Calu3 (cell line): ENCODE measurements at regions not wholly inside any gene's neighbourhood (a gene's known extent, or its start where the extent isn't known, plus 50 kb on each side); places are given as distances from the start of the nearest gene placed in this dataset.

ENCODE experiments used
- BruUV-seq: library from RNA; stranded (reverse); fragments of 400-500 nt; replicated peaks from 2 replicates; lab custom pipeline; 2021; lab: Mats Ljungman, UMichigan
- CTCF ChIA-PET: fragments of 300-600 bp; sonication (Branson Sonifier 250); formaldehyde crosslinking; loops from one replicate; lab custom pipeline; 2022; ENCODE audit warnings: antibody characterized with exemption; lab: Charles Lee
- DNase-seq: peaks from one replicate; pipeline ENCODE4 v3.0.0; 2022
- H3K27ac Mint-ChIP-seq: one replicate; pipeline ENCODE4 v1.8.0; 2022; ENCODE audit warnings: mixed read lengths; ENCODE audit not compliant: unreplicated experiment
- H3K27me3 Mint-ChIP-seq: one replicate; pipeline ENCODE4 v1.8.0; 2022; ENCODE audit warnings: mixed read lengths; ENCODE audit not compliant: unreplicated experiment
- H3K36me3 Mint-ChIP-seq: one replicate; pipeline ENCODE4 v1.8.0; 2022; ENCODE audit warnings: mild to moderate bottlenecking, moderate library complexity, mixed read lengths; ENCODE audit not compliant: insufficient read depth, unreplicated experiment
- H3K4me1 Mint-ChIP-seq: one replicate; pipeline ENCODE4 v1.8.0; 2022; ENCODE audit warnings: mild to moderate bottlenecking, low read depth, mixed read lengths; ENCODE audit not compliant: unreplicated experiment
- H3K4me3 Mint-ChIP-seq: one replicate; pipeline ENCODE4 v1.8.0; 2022; ENCODE audit warnings: mild to moderate bottlenecking, low read depth, moderate library complexity, mixed read lengths; ENCODE audit not compliant: unreplicated experiment
- H3K9me3 Mint-ChIP-seq: one replicate; pipeline ENCODE4 v1.8.0; 2022; ENCODE audit warnings: low read depth, mixed read lengths; ENCODE audit not compliant: unreplicated experiment
- intact Hi-C: fragments of 100-400 bp; cut with micrococcal nuclease; formaldehyde crosslinking; loops from one replicate; pipeline ENCODE4 v1.10.0; 2022; ENCODE audit not compliant: unreplicated experiment
- TF ChIP-seq, protein P1 (sequence below): fragments of 200-600 bp; IDR thresholded peaks from one replicate; pipeline ENCODE4 v1.8.0; 2022; ENCODE audit warnings: antibody characterized with exemption; ENCODE audit not compliant: unreplicated experiment

GRCh38 chr14:66291756-66292155, 194.4 kb upstream of the CCDC196 start:
- no peak overlapping the region for H3K4me3 Mint-ChIP-seq
- no TSS peak for BruUV-seq
- DNase-seq, result no peak
- intact Hi-C loops, result no loop called here
- H3K36me3 Mint-ChIP-seq, result no peaks in the 10 kb centered on the region
- no peaks in the 10 kb centered on the region for H3K9me3 Mint-ChIP-seq
- H3K27me3 Mint-ChIP-seq, result peaks cover 23% of the 10 kb centered on the region
- H3K4me1 Mint-ChIP-seq, result no peaks in the 10 kb centered on the region
- H3K27ac Mint-ChIP-seq, result no peak overlapping the region
- CTCF ChIA-PET, result no interaction called here
- TF ChIP-seq, protein P1, sequence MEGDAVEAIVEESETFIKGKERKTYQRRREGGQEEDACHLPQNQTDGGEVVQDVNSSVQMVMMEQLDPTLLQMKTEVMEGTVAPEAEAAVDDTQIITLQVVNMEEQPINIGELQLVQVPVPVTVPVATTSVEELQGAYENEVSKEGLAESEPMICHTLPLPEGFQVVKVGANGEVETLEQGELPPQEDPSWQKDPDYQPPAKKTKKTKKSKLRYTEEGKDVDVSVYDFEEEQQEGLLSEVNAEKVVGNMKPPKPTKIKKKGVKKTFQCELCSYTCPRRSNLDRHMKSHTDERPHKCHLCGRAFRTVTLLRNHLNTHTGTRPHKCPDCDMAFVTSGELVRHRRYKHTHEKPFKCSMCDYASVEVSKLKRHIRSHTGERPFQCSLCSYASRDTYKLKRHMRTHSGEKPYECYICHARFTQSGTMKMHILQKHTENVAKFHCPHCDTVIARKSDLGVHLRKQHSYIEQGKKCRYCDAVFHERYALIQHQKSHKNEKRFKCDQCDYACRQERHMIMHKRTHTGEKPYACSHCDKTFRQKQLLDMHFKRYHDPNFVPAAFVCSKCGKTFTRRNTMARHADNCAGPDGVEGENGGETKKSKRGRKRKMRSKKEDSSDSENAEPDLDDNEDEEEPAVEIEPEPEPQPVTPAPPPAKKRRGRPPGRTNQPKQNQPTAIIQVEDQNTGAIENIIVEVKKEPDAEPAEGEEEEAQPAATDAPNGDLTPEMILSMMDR, result no peak

DNA sequence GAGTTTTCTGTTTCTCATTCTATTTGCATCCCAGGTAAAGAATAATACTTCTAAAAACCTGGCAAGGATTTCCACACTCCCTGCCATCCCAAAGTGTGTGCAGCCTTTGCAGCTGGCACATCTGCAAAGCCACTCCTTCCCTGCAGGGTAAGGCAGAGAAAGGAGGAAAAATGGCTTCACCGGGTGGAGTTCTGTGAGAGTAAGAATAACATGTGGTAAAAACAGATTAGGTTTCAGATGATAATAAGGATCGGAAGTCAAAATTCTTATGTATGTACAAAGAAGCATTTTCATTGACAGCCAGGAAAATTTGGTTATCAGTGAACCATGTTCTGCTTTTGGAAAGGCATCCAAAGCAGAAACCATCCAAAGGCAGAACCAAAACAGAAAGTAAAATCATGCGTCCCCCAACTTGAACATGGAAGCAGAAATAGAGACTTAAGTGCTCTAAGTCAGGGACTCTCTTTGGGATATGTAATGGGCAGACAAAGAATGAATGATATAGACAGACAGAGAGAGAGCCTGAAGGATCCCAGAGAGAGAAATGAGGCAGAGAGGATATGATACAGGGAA, 192.6 kb upstream of the CCDC196 start:
- H3K9me3 Mint-ChIP-seq, result peaks cover 3% of the 10 kb centered on the region
- CTCF ChIA-PET, result no interaction called here
- BruUV-seq, result no TSS peak
- no peak overlapping the region for H3K27ac Mint-ChIP-seq
- no peak for DNase-seq
- intact Hi-C loops, result no loop called here
- no peaks in the 10 kb centered on the region for H3K4me1 Mint-ChIP-seq
- H3K4me3 Mint-ChIP-seq, result no peak overlapping the region
- TF ChIP-seq, protein P1, result no peak
- H3K36me3 Mint-ChIP-seq, result no peaks in the 10 kb centered on the region
- peaks cover 36% of the 10 kb centered on the region for H3K27me3 Mint-ChIP-seq

DNA sequence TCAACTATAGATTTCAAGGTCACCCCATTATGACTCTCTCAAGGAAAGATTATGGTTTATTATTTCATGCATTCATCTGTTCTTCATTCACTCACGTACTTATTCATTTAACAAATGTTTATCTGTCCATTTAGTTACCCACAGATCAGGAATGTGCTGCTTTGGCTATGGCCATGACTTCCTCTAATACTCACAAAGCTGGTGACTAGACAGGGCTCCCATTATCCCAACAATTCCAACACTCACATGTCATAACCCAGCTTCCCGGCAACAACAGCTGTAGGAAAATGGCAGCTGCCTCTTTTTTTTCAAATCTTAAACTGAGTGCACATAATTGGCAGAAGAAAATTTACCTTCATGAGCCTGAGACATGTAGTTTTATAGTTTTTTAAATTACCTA, 190.8 kb upstream of the CCDC196 start:
- BruUV-seq, result no TSS peak
- H3K4me3 Mint-ChIP-seq, result no peak overlapping the region
- peaks cover 36% of the 10 kb centered on the region for H3K27me3 Mint-ChIP-seq
- H3K4me1 Mint-ChIP-seq, result no peaks in the 10 kb centered on the region
- no peak for DNase-seq
- peaks cover 3% of the 10 kb centered on the region for H3K9me3 Mint-ChIP-seq
- intact Hi-C loops, result no loop called here
- H3K36me3 Mint-ChIP-seq, result no peaks in the 10 kb centered on the region
- TF ChIP-seq, protein P1, result no peak
- no peak overlapping the region for H3K27ac Mint-ChIP-seq
- CTCF ChIA-PET, result no interaction called here

DNA sequence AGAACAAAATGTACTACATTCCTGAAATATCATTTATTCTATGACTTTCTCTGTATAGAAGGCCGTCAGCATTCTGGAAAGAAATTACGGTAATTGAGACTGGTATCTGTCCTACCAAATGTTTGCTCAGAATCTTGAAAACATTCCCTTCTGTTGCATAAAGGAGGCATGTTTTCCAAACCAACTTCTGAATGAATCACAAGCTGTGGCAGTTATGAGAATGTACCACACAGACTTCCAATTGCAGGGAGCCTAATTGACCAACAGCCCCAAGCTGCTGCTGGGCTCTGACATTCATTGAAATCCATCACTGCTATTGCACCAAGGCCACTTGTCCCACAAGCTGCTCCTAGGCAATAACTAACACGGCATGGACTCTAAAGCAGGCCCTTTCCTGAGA, 185.3 kb upstream of the CCDC196 start:
- CTCF ChIA-PET, result no interaction called here
- H3K27me3 Mint-ChIP-seq, result peaks cover 18% of the 10 kb centered on the region
- intact Hi-C loops, result no loop called here
- no peaks in the 10 kb centered on the region for H3K4me1 Mint-ChIP-seq
- TF ChIP-seq, protein P1, result no peak
- H3K36me3 Mint-ChIP-seq, result no peaks in the 10 kb centered on the region
- no peak for DNase-seq
- H3K9me3 Mint-ChIP-seq, result peaks cover 3% of the 10 kb centered on the region
- no peak overlapping the region for H3K27ac Mint-ChIP-seq
- no peak overlapping the region for H3K4me3 Mint-ChIP-seq
- no TSS peak for BruUV-seq
